Stimulated activated naive CD8-positive, alpha-beta T cell treated with anti-CD3 and anti-CD28 coated beads, Interleukin-15, Interleukin-2, amounts not matched to agents 100 ng/mL and 50 ng/mL, for 24 hours (primary cell): ENCODE measurements at regions not wholly inside any gene's neighbourhood (a gene's known extent, or its start where the extent isn't known, plus 50 kb on each side); places are given as distances from the start of the nearest gene placed in this dataset.

Experiments
- H3K27ac Mint-ChIP-seq: one replicate; pipeline ENCODE4 v1.8.0; 2021; ENCODE audit warnings: mild to moderate bottlenecking, mixed read lengths
- H3K27me3 Mint-ChIP-seq: one replicate; pipeline ENCODE4 v1.8.0; 2021; ENCODE audit warnings: mixed read lengths
- H3K36me3 Mint-ChIP-seq: one replicate; pipeline ENCODE4 v1.8.0; 2021; ENCODE audit warnings: low read depth, mixed read lengths
- H3K4me1 Mint-ChIP-seq: one replicate; pipeline ENCODE4 v1.8.0; 2021; ENCODE audit warnings: low read depth, mixed read lengths
- H3K4me3 Mint-ChIP-seq: one replicate; pipeline ENCODE4 v1.8.0; 2021; ENCODE audit warnings: mild to moderate bottlenecking, mixed read lengths
- H3K9me3 Mint-ChIP-seq: one replicate; pipeline ENCODE4 v1.8.0; 2021; ENCODE audit warnings: mixed read lengths

GRCh38 chr18:78625847-78626246, 353.8 kb upstream of the SALL3 start:
- Mint-ChIP-seq H3K4me1 (no peaks in the 10 kb centered on the region), H3K9me3 (peaks cover 6% of the 10 kb centered on the region), H3K36me3 (no peaks in the 10 kb centered on the region), H3K27ac (no peak overlapping the region), H3K4me3 (no peak overlapping the region), H3K27me3 (peaks cover 18% of the 10 kb centered on the region)

- Mint-ChIP-seq H3K27ac (no peak overlapping the region), H3K4me1 (no peaks in the 10 kb centered on the region), H3K4me3 (no peak overlapping the region), H3K27me3 (peaks cover 18% of the 10 kb centered on the region), H3K36me3 (no peaks in the 10 kb centered on the region), H3K9me3 (peaks cover 13% of the 10 kb centered on the region)
Observed at GRCh38 chr18:78627551-78628346, 351.9 kb upstream of the SALL3 start.

- no peaks in the 10 kb centered on the region for H3K36me3 Mint-ChIP-seq
- peaks cover 15% of the 10 kb centered on the region for H3K27me3 Mint-ChIP-seq
- no peak overlapping the region for H3K4me3 Mint-ChIP-seq
- H3K9me3 Mint-ChIP-seq: peaks cover 13% of the 10 kb centered on the region
- H3K27ac Mint-ChIP-seq: no peak overlapping the region
- no peaks in the 10 kb centered on the region for H3K4me1 Mint-ChIP-seq
Observed at GRCh38 chr18:78629426-78629825, 350.2 kb upstream of the SALL3 start.

GRCh38 chr18:78630356-78630755, 349.3 kb upstream of the SALL3 start:
- H3K27ac Mint-ChIP-seq: no peak overlapping the region
- no peaks in the 10 kb centered on the region for H3K36me3 Mint-ChIP-seq
- no peaks in the 10 kb centered on the region for H3K4me1 Mint-ChIP-seq
- peaks cover 13% of the 10 kb centered on the region for H3K27me3 Mint-ChIP-seq
- no peak overlapping the region for H3K4me3 Mint-ChIP-seq
- peaks cover 13% of the 10 kb centered on the region for H3K9me3 Mint-ChIP-seq

- peaks cover 4% of the 10 kb centered on the region for H3K4me1 Mint-ChIP-seq
- H3K36me3 Mint-ChIP-seq: no peaks in the 10 kb centered on the region
- H3K27ac Mint-ChIP-seq: no peak overlapping the region
- peaks cover 17% of the 10 kb centered on the region for H3K9me3 Mint-ChIP-seq
- no peak overlapping the region for H3K4me3 Mint-ChIP-seq
- H3K27me3 Mint-ChIP-seq: peaks cover 7% of the 10 kb centered on the region
Observed at GRCh38 chr18:78630981-78631510, 348.6 kb upstream of the SALL3 start.

- no peak overlapping the region for H3K27ac Mint-ChIP-seq
- peaks cover 4% of the 10 kb centered on the region for H3K4me1 Mint-ChIP-seq
- H3K4me3 Mint-ChIP-seq: no peak overlapping the region
- peaks cover 25% of the 10 kb centered on the region for H3K9me3 Mint-ChIP-seq
- H3K27me3 Mint-ChIP-seq: no peaks in the 10 kb centered on the region
- no peaks in the 10 kb centered on the region for H3K36me3 Mint-ChIP-seq
Observed at GRCh38 chr18:78632111-78632541, 347.5 kb upstream of the SALL3 start.

- peaks cover 4% of the 10 kb centered on the region for H3K4me1 Mint-ChIP-seq
- no peak overlapping the region for H3K27ac Mint-ChIP-seq
- H3K27me3 Mint-ChIP-seq: no peaks in the 10 kb centered on the region
- no peaks in the 10 kb centered on the region for H3K36me3 Mint-ChIP-seq
- H3K9me3 Mint-ChIP-seq: peaks cover 25% of the 10 kb centered on the region
- H3K4me3 Mint-ChIP-seq: no peak overlapping the region
Observed at GRCh38 chr18:78634061-78634696, 345.4 kb upstream of the SALL3 start.

- H3K4me3 Mint-ChIP-seq: no peak overlapping the region
- no peak overlapping the region for H3K27ac Mint-ChIP-seq
- no peaks in the 10 kb centered on the region for H3K27me3 Mint-ChIP-seq
- peaks cover 24% of the 10 kb centered on the region for H3K9me3 Mint-ChIP-seq
- H3K4me1 Mint-ChIP-seq: peaks cover 4% of the 10 kb centered on the region
- no peaks in the 10 kb centered on the region for H3K36me3 Mint-ChIP-seq
Observed at GRCh38 chr18:78635093-78635800, 344.4 kb upstream of the SALL3 start.

- no peak overlapping the region for H3K4me3 Mint-ChIP-seq
- peaks cover 4% of the 10 kb centered on the region for H3K4me1 Mint-ChIP-seq
- peaks cover 16% of the 10 kb centered on the region for H3K9me3 Mint-ChIP-seq
Observed at GRCh38 chr18:78636260-78636659, 343.4 kb upstream of the SALL3 start.

GRCh38 chr18:78637442-78638402, 341.9 kb upstream of the SALL3 start:
- Mint-ChIP-seq H3K36me3 (no peaks in the 10 kb centered on the region), H3K4me1 (peaks cover 5% of the 10 kb centered on the region), H3K27me3 (no peaks in the 10 kb centered on the region), H3K9me3 (peaks cover 12% of the 10 kb centered on the region), H3K27ac (no peak overlapping the region), H3K4me3 (no peak overlapping the region)

More at GRCh38 chr18:78636260-78636659, 343.4 kb upstream of the SALL3 start:
- Mint-ChIP-seq H3K36me3 (no peaks in the 10 kb centered on the region), H3K27ac (no peak overlapping the region), H3K27me3 (no peaks in the 10 kb centered on the region)

GRCh38 chr18:78639006-78639950, 340.3 kb upstream of the SALL3 start:
- peaks cover 9% of the 10 kb centered on the region for H3K4me1 Mint-ChIP-seq

GRCh38 chr18:78640246-78640995, 339.2 kb upstream of the SALL3 start:
- H3K27ac Mint-ChIP-seq: no peak overlapping the region
- H3K27me3 Mint-ChIP-seq: no peaks in the 10 kb centered on the region
- no peaks in the 10 kb centered on the region for H3K36me3 Mint-ChIP-seq
- H3K4me3 Mint-ChIP-seq: no peak overlapping the region
- peaks cover 12% of the 10 kb centered on the region for H3K9me3 Mint-ChIP-seq
- H3K4me1 Mint-ChIP-seq: peaks cover 9% of the 10 kb centered on the region

More at GRCh38 chr18:78639006-78639950, 340.3 kb upstream of the SALL3 start:
- Mint-ChIP-seq H3K27me3 (no peaks in the 10 kb centered on the region), H3K4me3 (no peak overlapping the region), H3K9me3 (peaks cover 12% of the 10 kb centered on the region), H3K27ac (no peak overlapping the region), H3K36me3 (no peaks in the 10 kb centered on the region)
